HEK293T (cell line): ENCODE measurements at regions not wholly inside any gene's neighbourhood (a gene's known extent, or its start where the extent isn't known, plus 50 kb on each side); places are given as distances from the start of the nearest gene placed in this dataset.

Source experiments
- FOXK2 ChIP-seq: fragments of 450-650 bp; IDR thresholded peaks from 2 replicates; pipeline ENCODE4 v1.6.1; 2016; ENCODE audit warnings: mild to moderate bottlenecking
- FOXM1 ChIP-seq: fragments of 450-650 bp; IDR thresholded peaks from 2 replicates; pipeline ENCODE4 v1.6.1; 2017; ENCODE audit warnings: mild to moderate bottlenecking, borderline replicate concordance
- LEF1 ChIP-seq: fragments of 450-650 bp; IDR thresholded peaks from 2 replicates; pipeline ENCODE4 v1.6.1; 2017; ENCODE audit warnings: mild to moderate bottlenecking, borderline replicate concordance

DNA sequence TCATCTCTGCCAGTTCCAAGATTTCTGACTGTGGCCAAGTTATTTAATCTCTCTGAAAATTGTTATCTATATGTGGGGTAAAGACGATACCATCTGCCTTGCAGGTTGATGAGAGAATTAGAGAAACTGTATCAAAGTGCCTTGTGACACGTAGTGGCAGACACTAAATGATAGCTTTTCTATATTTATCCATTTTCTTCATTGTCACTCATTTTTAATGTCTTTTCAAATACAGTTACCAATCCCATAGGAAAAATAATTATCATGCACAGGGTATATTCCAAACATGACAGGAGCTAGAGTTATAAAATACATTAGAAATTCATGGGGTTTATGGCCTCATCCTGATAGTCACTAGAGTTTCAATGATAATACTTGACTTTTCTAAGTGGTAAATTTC, 95.6 kb upstream of the NOL4 start:
- TF ChIP-seq FOXK2 (no peak), FOXM1 (no peak), LEF1 (no peak)
